ENCODE measurements at regions not wholly inside any gene's neighbourhood (a gene's known extent, or its start where the extent isn't known, plus 50 kb on each side); places are given as distances from the start of the nearest gene placed in this dataset.

GRCh38 chr14:39740454-39740853 is 308.2 kb upstream of the FBXO33 start:
- no peak for TF ChIP-seq CTCF (IDR thresholded peaks at IDR 0.05; ENCODE audit: poor library complexity, severe bottlenecking)
- TF ChIP-seq POLR2AphosphoS5 (IDR thresholded peaks at IDR 0.05): no peak
- no peak for TF ChIP-seq RAD21 (conservative IDR thresholded peaks at IDR 0.05)
- TF ChIP-seq EZH2 (IDR thresholded peaks at IDR 0.05; ENCODE audit: borderline replicate concordance, insufficient read depth, low read length, poor library complexity, severe bottlenecking): no peak
- no peak for TF ChIP-seq REST (IDR thresholded peaks at IDR 0.05; ENCODE audit: borderline replicate concordance)
- TF ChIP-seq EP300 (conservative IDR thresholded peaks at IDR 0.05; ENCODE audit: poor library complexity, severe bottlenecking): no peak
- TF ChIP-seq MXI1 (conservative IDR thresholded peaks at IDR 0.05; ENCODE audit: poor library complexity, severe bottlenecking): no peak
- no peak for TF ChIP-seq SMC3 (conservative IDR thresholded peaks at IDR 0.05; ENCODE audit: poor library complexity)

All from neural cell (in vitro differentiated cells).